Panc1 (cell line): ENCODE measurements at regions not wholly inside any gene's neighbourhood (a gene's known extent, or its start where the extent isn't known, plus 50 kb on each side); places are given as distances from the start of the nearest gene placed in this dataset.

Experiments used
- ATAC-seq: fragments of 200-7000 bp; cut with Tn5 transposase; 2 replicates; pipeline ENCODE4 v1.9.1; 2020; ENCODE audit warnings: mild to moderate bottlenecking, moderate library complexity
- BruUV-seq: library from RNA; stranded (reverse); fragments of 400-500 nt; replicated peaks from 2 replicates; lab custom pipeline; 2021; lab: Mats Ljungman, UMichigan
- CTCF ChIA-PET: fragments of 300-600 bp; sonication (Branson Sonifier 250); formaldehyde crosslinking; loops from one replicate; lab custom pipeline; 2022; ENCODE audit warnings: antibody characterized with exemption; lab: Charles Lee
- POLR2A ChIA-PET: fragments of 300-600 bp; sonication (Branson Sonifier 250); formaldehyde crosslinking; loops from one replicate; lab custom pipeline; 2022; ENCODE audit warnings: antibody characterized with exemption; lab: Charles Lee
- DNase-seq: peaks from one replicate; pipeline ENCODE4 v3.0.0-alpha.2; 2010; ENCODE audit warnings: low read depth, low spot score
- H3K27ac ChIP-seq: 2 replicates; pipeline ENCODE4 v1.5.1; 2011; ENCODE audit warnings: mild to moderate bottlenecking, low read length, inconsistent platforms
- H3K27me3 ChIP-seq: fragments of 200-500 bp; sonication (Bioruptor generic); 2 replicates; pipeline ENCODE4 v1.6.0; 2014; ENCODE audit warnings: low read length, inconsistent platforms; ENCODE audit not compliant: control insufficient read depth, insufficient read depth
- H3K36me3 ChIP-seq: fragments of 200-500 bp; sonication (Bioruptor generic); 2 replicates; pipeline ENCODE4 v1.5.1; 2014; ENCODE audit warnings: inconsistent platforms, mild to moderate bottlenecking, low read length, moderate library complexity; ENCODE audit not compliant: control insufficient read depth, insufficient read depth
- H3K4me1 ChIP-seq: 2 replicates; pipeline ENCODE4 v1.5.1; 2011; ENCODE audit warnings: inconsistent platforms, mild to moderate bottlenecking, low read length, moderate library complexity; ENCODE audit not compliant: control insufficient read depth, insufficient read depth
- H3K4me3 ChIP-seq, 2 experiments: 2 replicates each; pipeline ENCODE4 v1.5.1; 2011 to 2012; ENCODE audit warnings: low read depth in 2 of 2, low read length in 2 of 2, mild to moderate bottlenecking in 2 of 2, inconsistent platforms in 1 of 2, moderate library complexity in 1 of 2
- H3K9me3 ChIP-seq: fragments of 200-500 bp; sonication (Bioruptor generic); 2 replicates; pipeline ENCODE4 v1.5.1; 2014; ENCODE audit warnings: low read depth, mild to moderate bottlenecking, inconsistent platforms, low read length, moderate library complexity; ENCODE audit not compliant: control insufficient read depth, insufficient read depth
- POLR2AphosphoS5 ChIP-seq: IDR thresholded peaks from 2 replicates; pipeline ENCODE4 v1.6.1; 2012; ENCODE audit warnings: mild to moderate bottlenecking, low read depth, low read length, moderate library complexity
- SIN3A ChIP-seq: IDR thresholded peaks from 2 replicates; pipeline ENCODE4 v1.6.1; 2012; ENCODE audit warnings: low read depth, mild to moderate bottlenecking, low read length, moderate library complexity, borderline replicate concordance; ENCODE audit not compliant: insufficient read depth
- TCF7L2 ChIP-seq: IDR thresholded peaks from 2 replicates; pipeline ENCODE4 v1.6.1; 2011; ENCODE audit warnings: mild to moderate bottlenecking, low read depth, low read length, inconsistent platforms
- in situ Hi-C: cut with HindIII; loops from 2 replicates; pipeline ENCODE4 v1.10.0; 2016; ENCODE audit warnings: low sequenced_read_pairs, low pct_unique_long_range_greater_than_20kb
- intact Hi-C: fragments of 100-400 bp; cut with micrococcal nuclease; formaldehyde crosslinking; loops from one replicate; pipeline ENCODE4 v1.10.0; 2022; ENCODE audit not compliant: unreplicated experiment
- TF ChIP-seq, protein P1 (sequence below): fragments of 450-650 bp; IDR thresholded peaks from 2 replicates; pipeline ENCODE4 v1.5.1; 2017; ENCODE audit warnings: mild to moderate bottlenecking
- TF ChIP-seq, protein P2 (sequence below), 2 experiments: IDR thresholded peaks; 2 replicates each; pipeline ENCODE4 v1.6.1; 2011 to 2012; ENCODE audit warnings: low read depth in 2 of 2, control low read depth in 1 of 2, low read length in 1 of 2, mild to moderate bottlenecking in 1 of 2, moderate library complexity in 1 of 2; ENCODE audit not compliant: insufficient read depth in 1 of 2

DNA sequence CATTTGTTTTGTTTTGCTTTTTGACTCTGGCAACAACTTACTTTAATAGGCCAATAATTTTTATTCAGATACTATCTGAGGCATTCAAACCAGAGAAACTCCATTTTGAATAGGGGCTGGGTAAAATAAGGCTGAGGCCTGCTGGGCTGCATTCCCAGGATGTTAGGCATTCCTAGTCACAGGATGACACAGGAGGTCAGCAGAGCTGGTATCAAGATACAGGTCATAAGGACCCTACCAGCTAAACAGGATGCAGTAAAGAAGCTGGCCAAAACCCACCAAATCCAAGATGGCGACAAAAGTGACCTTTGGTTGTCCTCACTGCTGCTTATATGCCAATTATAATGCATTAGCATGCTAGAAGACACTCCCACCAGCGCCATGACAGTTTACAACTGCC lies 102.2 kb upstream of the XPO1 start:
- no peak overlapping the region for H3K27ac ChIP-seq
- no peaks in the 10 kb centered on the region for H3K9me3 ChIP-seq
- POLR2A ChIA-PET, result no interaction called here
- DNase-seq (no peak), ATAC-seq (no peak)
- no TSS peak for BruUV-seq
- in situ Hi-C loops, result no loop called here
- no peak overlapping the region for H3K4me3 ChIP-seq
- no peaks in the 10 kb centered on the region for H3K27me3 ChIP-seq
- H3K4me1 ChIP-seq, result peaks cover 9% of the 10 kb centered on the region
- no peaks in the 10 kb centered on the region for H3K36me3 ChIP-seq
- no peak for TF ChIP-seq TCF7L2
- TF ChIP-seq, protein P1, sequence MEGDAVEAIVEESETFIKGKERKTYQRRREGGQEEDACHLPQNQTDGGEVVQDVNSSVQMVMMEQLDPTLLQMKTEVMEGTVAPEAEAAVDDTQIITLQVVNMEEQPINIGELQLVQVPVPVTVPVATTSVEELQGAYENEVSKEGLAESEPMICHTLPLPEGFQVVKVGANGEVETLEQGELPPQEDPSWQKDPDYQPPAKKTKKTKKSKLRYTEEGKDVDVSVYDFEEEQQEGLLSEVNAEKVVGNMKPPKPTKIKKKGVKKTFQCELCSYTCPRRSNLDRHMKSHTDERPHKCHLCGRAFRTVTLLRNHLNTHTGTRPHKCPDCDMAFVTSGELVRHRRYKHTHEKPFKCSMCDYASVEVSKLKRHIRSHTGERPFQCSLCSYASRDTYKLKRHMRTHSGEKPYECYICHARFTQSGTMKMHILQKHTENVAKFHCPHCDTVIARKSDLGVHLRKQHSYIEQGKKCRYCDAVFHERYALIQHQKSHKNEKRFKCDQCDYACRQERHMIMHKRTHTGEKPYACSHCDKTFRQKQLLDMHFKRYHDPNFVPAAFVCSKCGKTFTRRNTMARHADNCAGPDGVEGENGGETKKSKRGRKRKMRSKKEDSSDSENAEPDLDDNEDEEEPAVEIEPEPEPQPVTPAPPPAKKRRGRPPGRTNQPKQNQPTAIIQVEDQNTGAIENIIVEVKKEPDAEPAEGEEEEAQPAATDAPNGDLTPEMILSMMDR, result no peak
- no peak for TF ChIP-seq SIN3A
- TF ChIP-seq, protein P2, sequence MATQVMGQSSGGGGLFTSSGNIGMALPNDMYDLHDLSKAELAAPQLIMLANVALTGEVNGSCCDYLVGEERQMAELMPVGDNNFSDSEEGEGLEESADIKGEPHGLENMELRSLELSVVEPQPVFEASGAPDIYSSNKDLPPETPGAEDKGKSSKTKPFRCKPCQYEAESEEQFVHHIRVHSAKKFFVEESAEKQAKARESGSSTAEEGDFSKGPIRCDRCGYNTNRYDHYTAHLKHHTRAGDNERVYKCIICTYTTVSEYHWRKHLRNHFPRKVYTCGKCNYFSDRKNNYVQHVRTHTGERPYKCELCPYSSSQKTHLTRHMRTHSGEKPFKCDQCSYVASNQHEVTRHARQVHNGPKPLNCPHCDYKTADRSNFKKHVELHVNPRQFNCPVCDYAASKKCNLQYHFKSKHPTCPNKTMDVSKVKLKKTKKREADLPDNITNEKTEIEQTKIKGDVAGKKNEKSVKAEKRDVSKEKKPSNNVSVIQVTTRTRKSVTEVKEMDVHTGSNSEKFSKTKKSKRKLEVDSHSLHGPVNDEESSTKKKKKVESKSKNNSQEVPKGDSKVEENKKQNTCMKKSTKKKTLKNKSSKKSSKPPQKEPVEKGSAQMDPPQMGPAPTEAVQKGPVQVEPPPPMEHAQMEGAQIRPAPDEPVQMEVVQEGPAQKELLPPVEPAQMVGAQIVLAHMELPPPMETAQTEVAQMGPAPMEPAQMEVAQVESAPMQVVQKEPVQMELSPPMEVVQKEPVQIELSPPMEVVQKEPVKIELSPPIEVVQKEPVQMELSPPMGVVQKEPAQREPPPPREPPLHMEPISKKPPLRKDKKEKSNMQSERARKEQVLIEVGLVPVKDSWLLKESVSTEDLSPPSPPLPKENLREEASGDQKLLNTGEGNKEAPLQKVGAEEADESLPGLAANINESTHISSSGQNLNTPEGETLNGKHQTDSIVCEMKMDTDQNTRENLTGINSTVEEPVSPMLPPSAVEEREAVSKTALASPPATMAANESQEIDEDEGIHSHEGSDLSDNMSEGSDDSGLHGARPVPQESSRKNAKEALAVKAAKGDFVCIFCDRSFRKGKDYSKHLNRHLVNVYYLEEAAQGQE (IDR thresholded peaks at IDR 0.05; ENCODE audit: insufficient read depth in 1 of 2, low read depth in 2 of 2, low read length in 1 of 2), result no peak
- no peak for TF ChIP-seq POLR2AphosphoS5
- intact Hi-C loops, result no loop called here
- CTCF ChIA-PET, result no interaction called here

DNA sequence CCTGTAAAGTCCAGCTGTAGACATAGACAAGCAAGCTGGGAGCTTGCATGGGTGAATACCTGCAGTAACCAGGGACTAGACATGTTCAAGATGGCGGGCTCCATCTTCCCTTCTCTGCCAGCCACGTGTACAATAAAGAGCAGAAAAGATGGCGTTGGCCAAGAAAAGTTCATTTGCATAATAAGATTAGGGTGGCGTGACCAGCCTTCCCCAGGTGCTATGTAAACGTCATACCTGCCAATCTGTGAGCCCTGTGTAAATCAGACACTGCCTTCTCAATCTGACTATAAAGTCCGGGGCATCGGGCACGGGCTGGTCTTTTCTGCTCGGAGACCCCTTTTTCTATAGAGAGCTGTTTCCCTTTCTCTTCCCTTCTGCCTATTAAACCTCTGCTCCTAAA lies 101.6 kb upstream of the XPO1 start:
- peaks cover 9% of the 10 kb centered on the region for H3K4me1 ChIP-seq
- H3K9me3 ChIP-seq, result no peaks in the 10 kb centered on the region
- ATAC-seq (no peak), DNase-seq (no peak)
- H3K27ac ChIP-seq, result no peak overlapping the region
- intact Hi-C loops, result loop anchor here (5.0 kb wide), 1 partner anchor 102 kb away; the partner anchor contains the start of gene XPO1
- no TSS peak for BruUV-seq
- ChIA-PET CTCF (no interaction called here), POLR2A (no interaction called here)
- no peaks in the 10 kb centered on the region for H3K27me3 ChIP-seq
- in situ Hi-C loops, result no loop called here
- TF ChIP-seq POLR2AphosphoS5 (no peak), SIN3A (no peak), TCF7L2 (no peak)
- TF ChIP-seq, protein P2 (IDR thresholded peaks at IDR 0.05; ENCODE audit: insufficient read depth in 1 of 2, low read depth in 2 of 2, low read length in 1 of 2), result no peak
- TF ChIP-seq, protein P1, result no peak
- no peak overlapping the region for H3K4me3 ChIP-seq
- no peaks in the 10 kb centered on the region for H3K36me3 ChIP-seq
